Right lobe of liver (tissue), 4 donors: ENCODE measurements at regions not wholly inside any gene's neighbourhood (a gene's known extent, or its start where the extent isn't known, plus 50 kb on each side); places are given as distances from the start of the nearest gene placed in this dataset.
"Not testable (repeated sequence)": the region's sequence is repeated elsewhere in the genome, so short reads cannot be mapped to it uniquely, and the experiment has no call there.

Source experiments
- POLR2A ChIP-seq: fragments of 450-650 bp; IDR thresholded peaks from one replicate; pipeline ENCODE4 v1.6.1; 2017; ENCODE audit warnings: antibody characterized with exemption, mild to moderate bottlenecking
- TF ChIP-seq, protein P1 (sequence below), 4 donors: fragments of 200-600 bp in 3 of 4; fragments of 450-650 bp in 1 of 4; IDR thresholded peaks; one replicate each; pipeline versions ENCODE4 v1.5.1 to v1.8.0; 2016 to 2022; ENCODE audit warnings: antibody characterized with exemption in 4 of 4, mild to moderate bottlenecking in 2 of 4
- donor health status: DM: no; HTN: no; CAD: no.
- donor health status: DM: no; HTN: no; CAD: no.
- donor health status: DM: no; HTN: yes; CAD: no.

DNA sequence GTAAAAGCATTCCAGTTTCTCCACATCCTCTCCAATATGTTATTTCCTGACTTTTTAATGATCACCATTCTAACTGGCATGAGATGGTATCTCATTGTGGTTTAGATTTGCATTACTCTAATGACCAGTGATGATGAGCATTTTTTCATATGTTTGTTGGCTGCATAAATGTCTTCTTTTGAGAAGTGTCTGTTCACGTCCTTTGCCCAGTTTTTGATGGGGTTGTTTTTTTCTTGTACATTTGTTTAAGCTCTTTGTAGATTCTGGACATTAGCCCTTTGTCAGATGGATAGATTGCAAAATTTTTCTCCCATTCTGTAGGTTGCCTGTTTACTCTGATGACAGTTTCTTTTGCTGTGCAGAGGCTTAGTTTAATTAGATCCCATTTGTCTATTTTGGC is 97.7 kb downstream of the EBLN1 start:
- TF ChIP-seq, protein P1, sequence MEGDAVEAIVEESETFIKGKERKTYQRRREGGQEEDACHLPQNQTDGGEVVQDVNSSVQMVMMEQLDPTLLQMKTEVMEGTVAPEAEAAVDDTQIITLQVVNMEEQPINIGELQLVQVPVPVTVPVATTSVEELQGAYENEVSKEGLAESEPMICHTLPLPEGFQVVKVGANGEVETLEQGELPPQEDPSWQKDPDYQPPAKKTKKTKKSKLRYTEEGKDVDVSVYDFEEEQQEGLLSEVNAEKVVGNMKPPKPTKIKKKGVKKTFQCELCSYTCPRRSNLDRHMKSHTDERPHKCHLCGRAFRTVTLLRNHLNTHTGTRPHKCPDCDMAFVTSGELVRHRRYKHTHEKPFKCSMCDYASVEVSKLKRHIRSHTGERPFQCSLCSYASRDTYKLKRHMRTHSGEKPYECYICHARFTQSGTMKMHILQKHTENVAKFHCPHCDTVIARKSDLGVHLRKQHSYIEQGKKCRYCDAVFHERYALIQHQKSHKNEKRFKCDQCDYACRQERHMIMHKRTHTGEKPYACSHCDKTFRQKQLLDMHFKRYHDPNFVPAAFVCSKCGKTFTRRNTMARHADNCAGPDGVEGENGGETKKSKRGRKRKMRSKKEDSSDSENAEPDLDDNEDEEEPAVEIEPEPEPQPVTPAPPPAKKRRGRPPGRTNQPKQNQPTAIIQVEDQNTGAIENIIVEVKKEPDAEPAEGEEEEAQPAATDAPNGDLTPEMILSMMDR (IDR thresholded peaks at IDR 0.05) = not testable (repeated sequence)
- not testable (repeated sequence) for TF ChIP-seq POLR2A
